CD14-positive monocyte (primary cell): ENCODE measurements at regions not wholly inside any gene's neighbourhood (a gene's known extent, or its start where the extent isn't known, plus 50 kb on each side); places are given as distances from the start of the nearest gene placed in this dataset.

Source experiments
- DNase-seq, 3 donors: peaks; one replicate each; pipeline ENCODE4 v3.0.0-alpha.2; 2011 to 2022
- H2AFZ ChIP-seq: 2 replicates; pipeline ENCODE4 v1.6.0; 2012; ENCODE audit warnings: mild to moderate bottlenecking, low read depth, low read length, inconsistent platforms; ENCODE audit not compliant: insufficient read depth, poor library complexity, severe bottlenecking
- H3K27ac ChIP-seq, 2 donors: 1 replicate in 1 of 2; 2 replicates in 1 of 2; pipeline ENCODE4 v1.5.1; 2012 to 2013; ENCODE audit warnings: low read length in 2 of 2, control low read depth in 1 of 2, inconsistent platforms in 1 of 2, low read depth in 1 of 2, mild to moderate bottlenecking in 1 of 2
- H3K27me3 ChIP-seq, 2 donors: one replicate each; pipeline versions ENCODE4 v1.6.0 to v1.6.1; 2011 to 2013; ENCODE audit warnings: low read length in 2 of 2; ENCODE audit not compliant: control insufficient read depth in 2 of 2, insufficient read depth in 2 of 2
- H3K36me3 ChIP-seq, 2 donors: replicated peaks in 1 of 2; 1 replicate in 1 of 2; 2 replicates in 1 of 2; pipeline versions ENCODE4 v1.5.1 to v1.6.1; 2012 to 2013; ENCODE audit warnings: low read length in 2 of 2, control low read depth in 1 of 2, inconsistent platforms in 1 of 2, mild to moderate bottlenecking in 1 of 2; ENCODE audit not compliant: insufficient read depth in 2 of 2, control insufficient read depth in 1 of 2
- H3K4me1 ChIP-seq, 2 donors: 1 replicate in 1 of 2; 2 replicates in 1 of 2; pipeline versions ENCODE4 v1.5.1 to v1.6.1; 2012 to 2013; ENCODE audit warnings: low read length in 2 of 2, control low read depth in 1 of 2, inconsistent platforms in 1 of 2, mild to moderate bottlenecking in 1 of 2, moderate library complexity in 1 of 2; ENCODE audit not compliant: insufficient read depth in 2 of 2, control insufficient read depth in 1 of 2
- H3K4me2 ChIP-seq: replicated peaks from 2 replicates; pipeline ENCODE3; 2012; ENCODE audit warnings: low read length, moderate library complexity, mild to moderate bottlenecking; ENCODE audit not compliant: poor library complexity, severe bottlenecking; ENCODE audit errors: extremely low read depth
- H3K4me3 ChIP-seq, 3 experiments: fragments of 200-600 bp in 1 of 3; sonication (generic) in 1 of 3; replicated peaks in 1 of 3; 1 replicate in 2 of 3; 2 replicates in 1 of 3; pipeline ENCODE4 v1.5.1; 2011 to 2013; ENCODE audit warnings: low read length in 3 of 3, mild to moderate bottlenecking in 3 of 3, control low read depth in 2 of 3, low read depth in 2 of 3, inconsistent platforms in 1 of 3, moderate library complexity in 1 of 3
- H3K79me2 ChIP-seq: 2 replicates; pipeline ENCODE4 v1.6.0; 2012; ENCODE audit warnings: mild to moderate bottlenecking, control low read depth, inconsistent platforms, low read length, moderate library complexity; ENCODE audit not compliant: insufficient read depth
- H3K9ac ChIP-seq: 2 replicates; pipeline ENCODE4 v1.6.0; 2017; ENCODE audit warnings: low read length, mild to moderate bottlenecking; ENCODE audit not compliant: insufficient read depth, poor library complexity, severe bottlenecking
- H3K9me3 ChIP-seq, 2 donors: replicated peaks in 1 of 2; 1 replicate in 1 of 2; 2 replicates in 1 of 2; pipeline versions ENCODE4 v1.5.1 to v1.6.1; 2012 to 2013; ENCODE audit warnings: low read length in 2 of 2, control low read depth in 1 of 2; ENCODE audit not compliant: control insufficient read depth in 1 of 2, insufficient read depth in 1 of 2
- H4K20me1 ChIP-seq: 2 replicates; pipeline ENCODE4 v1.6.0; 2012; ENCODE audit warnings: mild to moderate bottlenecking, low read length, control low read depth, moderate library complexity; ENCODE audit not compliant: insufficient read depth
- H3K27ac Mint-ChIP-seq, 7 donors: one replicate each; pipeline ENCODE4 v1.8.0; 2020; ENCODE audit warnings: mild to moderate bottlenecking in 7 of 7, mixed read lengths in 7 of 7, moderate library complexity in 6 of 7, inconsistent platforms in 2 of 7
- H3K27me3 Mint-ChIP-seq, 3 donors: one replicate each; pipeline ENCODE4 v1.8.0; 2021 to 2022; ENCODE audit warnings: low read depth in 3 of 3, mild to moderate bottlenecking in 3 of 3, mixed read lengths in 3 of 3, moderate library complexity in 3 of 3, inconsistent platforms in 1 of 3
- H3K36me3 Mint-ChIP-seq, 2 donors: one replicate each; pipeline ENCODE4 v1.8.0; 2020; ENCODE audit warnings: mixed read lengths in 2 of 2, inconsistent platforms in 1 of 2, mild to moderate bottlenecking in 1 of 2
- H3K4me1 Mint-ChIP-seq: one replicate; pipeline ENCODE4 v1.8.0; 2020; ENCODE audit warnings: mild to moderate bottlenecking, mixed read lengths
- H3K4me3 Mint-ChIP-seq, 2 donors: one replicate each; pipeline ENCODE4 v1.8.0; 2020; ENCODE audit warnings: mild to moderate bottlenecking in 2 of 2, mixed read lengths in 2 of 2, moderate library complexity in 1 of 2
- H3K9me3 Mint-ChIP-seq, 7 donors: one replicate each; pipeline ENCODE4 v1.8.0; 2020 to 2022; ENCODE audit warnings: mixed read lengths in 7 of 7, mild to moderate bottlenecking in 6 of 7, moderate library complexity in 6 of 7, inconsistent platforms in 2 of 7
- WGBS: methylation state at CpG from one replicate; pipeline ENCODE4 v1.1.5; 2013; ENCODE audit warnings: missing lambda C conversion rate; ENCODE audit not compliant: insufficient coverage; 5-methylcytosine and 5-hydroxymethylcytosine counted together
- intact Hi-C, 2 donors: fragments of 100-400 bp; cut with micrococcal nuclease; formaldehyde crosslinking; loops; one replicate each; pipeline versions ENCODE4 v1.15.0 to v1.15.1; 2023
- TF ChIP-seq, protein P1 (sequence below): fragments of 200-600 bp; IDR thresholded peaks from one replicate; pipeline ENCODE4 v1.8.0; 2022; ENCODE audit warnings: antibody characterized with exemption, mild to moderate bottlenecking

- Histone ChIP-seq H3K79me2 (no peaks in the 10 kb centered on the region), H3K27ac (no peak overlapping the region), H3K9me3 (peaks cover 11 to 21% of the 10 kb centered on the region in 2 donors), H3K4me1 (no peaks in the 10 kb centered on the region), H3K4me2 (no peak overlapping the region), H4K20me1 (no peaks in the 10 kb centered on the region), H3K36me3 (no peaks in the 10 kb centered on the region), H3K9ac (no peak overlapping the region), H3K4me3 (no peak overlapping the region), H3K27me3 (no peaks in the 10 kb centered on the region), H2AFZ (no peak overlapping the region)
- DNase-seq, result no peak
- WGBS, result no CpG with 5 or more reads among the region's 1 CpG
- peaks cover 0 to 22% (median 5%) of the 10 kb centered on the region in 7 donors for H3K9me3 Mint-ChIP-seq
- no peak overlapping the region for H3K4me3 Mint-ChIP-seq
- no peaks in the 10 kb centered on the region for H3K27me3 Mint-ChIP-seq
- intact Hi-C loops, result no loop called here
- no peak overlapping the region for H3K27ac Mint-ChIP-seq
- no peaks in the 10 kb centered on the region for H3K4me1 Mint-ChIP-seq
- no peaks in the 10 kb centered on the region for H3K36me3 Mint-ChIP-seq
- TF ChIP-seq, protein P1, sequence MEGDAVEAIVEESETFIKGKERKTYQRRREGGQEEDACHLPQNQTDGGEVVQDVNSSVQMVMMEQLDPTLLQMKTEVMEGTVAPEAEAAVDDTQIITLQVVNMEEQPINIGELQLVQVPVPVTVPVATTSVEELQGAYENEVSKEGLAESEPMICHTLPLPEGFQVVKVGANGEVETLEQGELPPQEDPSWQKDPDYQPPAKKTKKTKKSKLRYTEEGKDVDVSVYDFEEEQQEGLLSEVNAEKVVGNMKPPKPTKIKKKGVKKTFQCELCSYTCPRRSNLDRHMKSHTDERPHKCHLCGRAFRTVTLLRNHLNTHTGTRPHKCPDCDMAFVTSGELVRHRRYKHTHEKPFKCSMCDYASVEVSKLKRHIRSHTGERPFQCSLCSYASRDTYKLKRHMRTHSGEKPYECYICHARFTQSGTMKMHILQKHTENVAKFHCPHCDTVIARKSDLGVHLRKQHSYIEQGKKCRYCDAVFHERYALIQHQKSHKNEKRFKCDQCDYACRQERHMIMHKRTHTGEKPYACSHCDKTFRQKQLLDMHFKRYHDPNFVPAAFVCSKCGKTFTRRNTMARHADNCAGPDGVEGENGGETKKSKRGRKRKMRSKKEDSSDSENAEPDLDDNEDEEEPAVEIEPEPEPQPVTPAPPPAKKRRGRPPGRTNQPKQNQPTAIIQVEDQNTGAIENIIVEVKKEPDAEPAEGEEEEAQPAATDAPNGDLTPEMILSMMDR, result no peak
Measured at GRCh38 chr14:25602106-25602505, 552.2 kb upstream of the STXBP6 start.

- no peak for DNase-seq
- no peaks in the 10 kb centered on the region for H4K20me1 ChIP-seq
- peaks cover 6 to 23% (median 15%) of the 10 kb centered on the region in 7 donors for H3K9me3 Mint-ChIP-seq
- H3K27me3 ChIP-seq, result no peaks in the 10 kb centered on the region
- no peaks in the 10 kb centered on the region for H3K36me3 Mint-ChIP-seq
- no peaks in the 10 kb centered on the region for H3K79me2 ChIP-seq
- H3K4me3 ChIP-seq, result no peak overlapping the region
- H2AFZ ChIP-seq, result no peak overlapping the region
- H3K4me3 Mint-ChIP-seq, result no peak overlapping the region
- H3K9me3 ChIP-seq, result peaks cover 4 to 15% of the 10 kb centered on the region in 2 donors
- no peak overlapping the region for H3K27ac ChIP-seq
- intact Hi-C loops, result no loop called here
- H3K27me3 Mint-ChIP-seq, result peaks cover 0 to 3% (median 0%) of the 10 kb centered on the region in 3 donors
- H3K27ac Mint-ChIP-seq, result no peak overlapping the region
- H3K4me1 Mint-ChIP-seq, result no peaks in the 10 kb centered on the region
- WGBS, result 77% methylated on average over 2 of the region's 3 CpGs
- H3K36me3 ChIP-seq, result no peaks in the 10 kb centered on the region
- no peak overlapping the region for H3K4me2 ChIP-seq
- no peaks in the 10 kb centered on the region for H3K4me1 ChIP-seq
- H3K9ac ChIP-seq, result no peak overlapping the region
- TF ChIP-seq, protein P1, result no peak
Measured at GRCh38 chr14:25588751-25589150, 538.8 kb upstream of the STXBP6 start.
